ENCODE measurements at regions not wholly inside any gene's neighbourhood (a gene's known extent, or its start where the extent isn't known, plus 50 kb on each side); places are given as distances from the start of the nearest gene placed in this dataset.

DNA sequence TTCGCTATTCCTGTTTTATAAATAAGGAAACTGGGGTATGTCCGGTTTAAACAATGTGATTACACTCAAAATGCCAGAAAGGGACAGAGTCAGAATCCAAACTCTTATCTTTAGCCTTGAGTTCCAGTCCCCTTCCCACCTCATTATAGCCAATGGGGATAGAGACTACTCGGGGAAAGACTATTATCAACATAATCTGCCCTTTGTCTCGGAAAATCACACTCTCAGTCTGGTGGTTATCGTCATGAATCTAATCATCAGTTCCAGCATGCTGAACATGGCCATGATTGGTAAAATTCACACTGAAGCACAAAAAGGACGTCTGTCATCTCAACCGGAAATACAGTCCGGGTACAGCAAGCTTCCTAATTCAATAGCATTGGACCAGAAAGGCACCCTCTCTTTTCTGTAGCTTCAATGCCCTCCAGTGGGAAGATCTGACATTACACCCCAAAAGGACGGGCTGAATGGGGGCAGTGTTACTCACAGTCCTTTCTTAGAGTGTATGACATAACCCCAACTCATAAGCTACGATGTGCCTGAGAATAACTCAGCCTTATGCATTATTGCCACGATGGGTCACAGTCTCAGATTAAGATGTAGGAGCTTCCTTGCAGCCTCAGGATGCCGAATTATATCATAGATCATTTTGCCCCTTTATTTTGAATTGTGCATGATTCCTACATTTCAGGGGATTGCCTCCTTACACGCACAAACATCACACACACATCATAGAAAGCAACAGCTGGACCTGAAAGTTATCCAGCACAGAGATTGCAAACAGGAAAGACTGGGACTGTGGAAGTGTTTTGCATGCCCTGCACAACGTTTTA is 390.4 kb upstream of the LMCD1 start:
- no peak for TF ChIP-seq POLR2AphosphoS5 (IDR thresholded peaks at IDR 0.05; ENCODE audit: low read depth)
- TF ChIP-seq CTCF (IDR thresholded peaks at IDR 0.05; ENCODE audit: insufficient read depth, low read length): peak; percentile 72
- TF ChIP-seq, protein P1, sequence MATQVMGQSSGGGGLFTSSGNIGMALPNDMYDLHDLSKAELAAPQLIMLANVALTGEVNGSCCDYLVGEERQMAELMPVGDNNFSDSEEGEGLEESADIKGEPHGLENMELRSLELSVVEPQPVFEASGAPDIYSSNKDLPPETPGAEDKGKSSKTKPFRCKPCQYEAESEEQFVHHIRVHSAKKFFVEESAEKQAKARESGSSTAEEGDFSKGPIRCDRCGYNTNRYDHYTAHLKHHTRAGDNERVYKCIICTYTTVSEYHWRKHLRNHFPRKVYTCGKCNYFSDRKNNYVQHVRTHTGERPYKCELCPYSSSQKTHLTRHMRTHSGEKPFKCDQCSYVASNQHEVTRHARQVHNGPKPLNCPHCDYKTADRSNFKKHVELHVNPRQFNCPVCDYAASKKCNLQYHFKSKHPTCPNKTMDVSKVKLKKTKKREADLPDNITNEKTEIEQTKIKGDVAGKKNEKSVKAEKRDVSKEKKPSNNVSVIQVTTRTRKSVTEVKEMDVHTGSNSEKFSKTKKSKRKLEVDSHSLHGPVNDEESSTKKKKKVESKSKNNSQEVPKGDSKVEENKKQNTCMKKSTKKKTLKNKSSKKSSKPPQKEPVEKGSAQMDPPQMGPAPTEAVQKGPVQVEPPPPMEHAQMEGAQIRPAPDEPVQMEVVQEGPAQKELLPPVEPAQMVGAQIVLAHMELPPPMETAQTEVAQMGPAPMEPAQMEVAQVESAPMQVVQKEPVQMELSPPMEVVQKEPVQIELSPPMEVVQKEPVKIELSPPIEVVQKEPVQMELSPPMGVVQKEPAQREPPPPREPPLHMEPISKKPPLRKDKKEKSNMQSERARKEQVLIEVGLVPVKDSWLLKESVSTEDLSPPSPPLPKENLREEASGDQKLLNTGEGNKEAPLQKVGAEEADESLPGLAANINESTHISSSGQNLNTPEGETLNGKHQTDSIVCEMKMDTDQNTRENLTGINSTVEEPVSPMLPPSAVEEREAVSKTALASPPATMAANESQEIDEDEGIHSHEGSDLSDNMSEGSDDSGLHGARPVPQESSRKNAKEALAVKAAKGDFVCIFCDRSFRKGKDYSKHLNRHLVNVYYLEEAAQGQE (IDR thresholded peaks at IDR 0.05; ENCODE audit: insufficient replicate concordance, low read depth): no peak
- TF ChIP-seq GABPA (IDR thresholded peaks at IDR 0.05; ENCODE audit: low read depth): no peak
- Histone ChIP-seq H3K27ac (replicated peaks) (no peak overlapping the region), H3K27me3 (ENCODE audit: insufficient read depth, poor library complexity, severe bottlenecking) (no peaks in the 10 kb centered on the region), H3K4me3 (replicated peaks; ENCODE audit: insufficient read depth, low read length) (no peak overlapping the region; the same call in 1 of the 2 replicates)
- peak; percentile 15 to 55 for DNase-seq (ENCODE audit: low read depth in 1 of 2, low spot score in 1 of 2)

- no peak overlapping the region for H3K27ac ChIP-seq (replicated peaks)
- TF ChIP-seq GABPA (IDR thresholded peaks at IDR 0.05; ENCODE audit: low read depth) (no peak), CTCF (IDR thresholded peaks at IDR 0.05; ENCODE audit: insufficient read depth, low read length) (no peak), POLR2AphosphoS5 (IDR thresholded peaks at IDR 0.05; ENCODE audit: low read depth) (no peak), SPI1 (IDR thresholded peaks at IDR 0.05; ENCODE audit: borderline replicate concordance, low read depth) (no peak)
- TF ChIP-seq, protein P1 (IDR thresholded peaks at IDR 0.05; ENCODE audit: insufficient replicate concordance, low read depth): no peak
- DNase-seq (ENCODE audit: low read depth in 1 of 2, low spot score in 1 of 2): no peak
- H3K4me3 ChIP-seq (replicated peaks; ENCODE audit: insufficient read depth, low read length): no peak overlapping the region
- no peaks in the 10 kb centered on the region for H3K27me3 ChIP-seq (ENCODE audit: insufficient read depth, poor library complexity, severe bottlenecking)
Observed at GRCh38 chr3:8112587-8112986, 389.0 kb upstream of the LMCD1 start.

GRCh38 chr3:8113626-8114025 is 388.0 kb upstream of the LMCD1 start:
- DNase-seq (ENCODE audit: low read depth in 1 of 2, low spot score in 1 of 2): no peak
- H3K4me3 ChIP-seq (replicated peaks; ENCODE audit: insufficient read depth, low read length): no peak overlapping the region
- H3K27ac ChIP-seq (replicated peaks): no peak overlapping the region
- TF ChIP-seq SPI1 (IDR thresholded peaks at IDR 0.05; ENCODE audit: borderline replicate concordance, low read depth): no peak
- TF ChIP-seq, protein P1 (IDR thresholded peaks at IDR 0.05; ENCODE audit: insufficient replicate concordance, low read depth): no peak
- no peak for TF ChIP-seq GABPA (IDR thresholded peaks at IDR 0.05; ENCODE audit: low read depth)
- H3K27me3 ChIP-seq (ENCODE audit: insufficient read depth, poor library complexity, severe bottlenecking): no peaks in the 10 kb centered on the region

Measured in HL-60 (cell line).